GM12878 (cell line): ENCODE measurements at regions not wholly inside any gene's neighbourhood (a gene's known extent, or its start where the extent isn't known, plus 50 kb on each side); places are given as distances from the start of the nearest gene placed in this dataset.

Experiments used
- EP300 ChIP-seq, 2 experiments: fragments of 150-350 bp in 1 of 2; IDR thresholded peaks; 2 replicates each; pipeline ENCODE4 v1.6.1; 2011 to 2012; ENCODE audit warnings: low read depth in 2 of 2, low read length in 2 of 2, borderline replicate concordance in 1 of 2, improper control_type of control experiment in 1 of 2, inconsistent platforms in 1 of 2; ENCODE audit not compliant: control insufficient read depth in 1 of 2
- EZH2 ChIP-seq: IDR thresholded peaks from 2 replicates; pipeline ENCODE4 v1.6.1; 2012; ENCODE audit warnings: low read depth, mild to moderate bottlenecking, control low read depth, inconsistent platforms, low read length, borderline replicate concordance; ENCODE audit not compliant: control insufficient read depth
- KDM1A ChIP-seq: fragments of 200-600 bp; sonication (generic); IDR thresholded peaks from 2 replicates; pipeline ENCODE4 v1.6.1; 2016; ENCODE audit warnings: borderline replicate concordance
- NR2C2 ChIP-seq: IDR thresholded peaks from 2 replicates; pipeline ENCODE4 v1.6.1; 2011; ENCODE audit warnings: borderline replicate concordance, low read depth; ENCODE audit not compliant: control insufficient read depth, insufficient read length
- SRF ChIP-seq, 2 experiments: IDR thresholded peaks; 2 replicates each; pipeline ENCODE4 v1.6.1; 2011; ENCODE audit warnings: low read depth in 2 of 2, low read length in 2 of 2, mild to moderate bottlenecking in 1 of 2, moderate library complexity in 1 of 2
- TCF7 ChIP-seq: IDR thresholded peaks from 2 replicates; pipeline ENCODE4 v1.6.1; 2014; ENCODE audit warnings: antibody characterized with exemption, borderline replicate concordance
- TF ChIP-seq, protein P1 (sequence below): IDR thresholded peaks from 2 replicates; pipeline ENCODE4 v1.6.1; 2011; ENCODE audit warnings: borderline replicate concordance, low read depth, mild to moderate bottlenecking, moderate library complexity, mixed read lengths, low read length; ENCODE audit not compliant: insufficient read depth; ENCODE audit errors: extremely low read length

DNA sequence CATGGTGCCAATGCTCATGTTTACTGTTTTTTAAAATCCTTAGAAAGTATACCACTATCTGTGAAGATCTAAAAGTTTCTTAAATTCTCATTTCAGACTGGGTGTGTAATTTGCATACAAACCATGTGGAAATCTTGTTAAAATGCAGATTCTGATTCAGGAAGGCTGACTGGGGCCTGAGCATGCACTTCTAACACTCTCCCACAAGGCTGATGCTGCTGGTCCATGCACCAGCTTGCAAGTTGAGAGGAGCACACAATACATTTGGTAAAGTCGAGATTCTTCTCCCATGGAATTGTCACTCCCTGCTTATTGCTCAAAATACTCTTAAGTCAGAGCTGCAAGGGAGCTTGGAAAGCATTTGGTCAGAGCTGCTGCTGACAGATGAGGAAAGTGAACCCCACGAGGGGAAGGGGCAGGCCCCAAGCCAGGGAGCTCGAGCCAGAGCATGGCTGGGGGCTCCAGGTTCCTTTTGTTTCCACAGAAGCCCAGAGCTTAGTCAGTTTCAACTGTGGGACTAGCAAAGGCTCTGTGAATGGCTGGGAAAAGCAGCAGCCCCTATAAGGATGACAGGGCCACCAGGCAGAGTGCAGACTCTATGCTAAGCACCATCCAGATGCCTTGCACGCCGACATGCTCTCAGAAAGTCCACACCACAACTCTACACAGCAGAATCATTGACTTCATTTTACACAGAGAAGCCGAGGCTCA is 93.5 kb upstream of the HAND1 start:
- TF ChIP-seq, protein P1, sequence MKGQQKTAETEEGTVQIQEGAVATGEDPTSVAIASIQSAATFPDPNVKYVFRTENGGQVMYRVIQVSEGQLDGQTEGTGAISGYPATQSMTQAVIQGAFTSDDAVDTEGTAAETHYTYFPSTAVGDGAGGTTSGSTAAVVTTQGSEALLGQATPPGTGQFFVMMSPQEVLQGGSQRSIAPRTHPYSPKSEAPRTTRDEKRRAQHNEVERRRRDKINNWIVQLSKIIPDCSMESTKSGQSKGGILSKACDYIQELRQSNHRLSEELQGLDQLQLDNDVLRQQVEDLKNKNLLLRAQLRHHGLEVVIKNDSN: no peak
- TF ChIP-seq SRF (IDR thresholded peaks at IDR 0.05; ENCODE audit: low read depth in 2 of 2, low read length in 2 of 2) (no peak), EZH2 (no peak), EP300 (IDR thresholded peaks at IDR 0.05; ENCODE audit: borderline replicate concordance in 1 of 2, control insufficient read depth in 1 of 2, low read depth in 2 of 2, low read length in 2 of 2) (no peak), KDM1A (no peak), NR2C2 (no peak), TCF7 (no peak)
